ENCODE measurements at regions not wholly inside any gene's neighbourhood (a gene's known extent, or its start where the extent isn't known, plus 50 kb on each side); places are given as distances from the start of the nearest gene placed in this dataset.
"Not testable (repeated sequence)": the region's sequence is repeated elsewhere in the genome, so short reads cannot be mapped to it uniquely, and the experiment has no call there.

DNA sequence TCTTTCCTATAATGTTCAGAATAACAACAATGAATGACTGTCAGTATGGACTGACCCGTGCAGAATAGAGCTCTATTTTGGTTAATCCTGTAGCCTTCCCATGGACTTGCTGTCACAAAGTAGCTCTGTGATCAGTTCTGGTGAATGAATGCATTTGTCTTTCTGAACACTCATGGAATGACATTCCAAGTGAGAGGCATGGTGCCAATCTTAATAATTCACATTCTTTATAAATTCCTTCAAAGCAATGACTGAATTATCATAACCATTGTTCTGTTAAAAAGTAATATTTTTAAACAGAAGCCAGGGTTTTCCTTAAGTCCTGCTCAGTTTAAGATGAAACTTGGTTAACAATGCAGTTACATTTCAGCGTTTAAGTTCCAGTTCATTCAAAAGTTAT is 360.5 kb downstream of the ICE1 start:
- FAIRE-seq (no peak), DNase-seq (ENCODE audit: low spot score in 2 of 2) (no peak)

DNA sequence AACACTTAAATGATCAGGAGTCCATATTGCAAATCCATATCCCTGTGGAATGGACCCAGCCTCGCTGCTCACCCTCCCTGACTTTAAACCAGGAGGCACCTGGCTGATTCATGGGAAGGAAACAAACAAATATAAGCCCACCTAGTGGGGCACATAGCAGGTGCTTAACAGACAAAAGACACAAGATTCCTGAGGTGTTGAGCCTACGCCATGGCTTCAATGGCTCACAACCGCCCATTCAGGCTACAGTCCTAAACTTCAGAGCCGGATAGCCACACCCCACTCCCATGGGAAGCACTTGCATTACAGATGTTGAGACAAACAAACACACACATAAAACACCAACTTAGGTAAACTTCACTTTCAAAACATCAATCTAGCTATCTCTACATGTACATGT is 359.9 kb downstream of the ICE1 start:
- no peak for DNase-seq (ENCODE audit: low spot score in 2 of 2)
- no peak for FAIRE-seq

DNA sequence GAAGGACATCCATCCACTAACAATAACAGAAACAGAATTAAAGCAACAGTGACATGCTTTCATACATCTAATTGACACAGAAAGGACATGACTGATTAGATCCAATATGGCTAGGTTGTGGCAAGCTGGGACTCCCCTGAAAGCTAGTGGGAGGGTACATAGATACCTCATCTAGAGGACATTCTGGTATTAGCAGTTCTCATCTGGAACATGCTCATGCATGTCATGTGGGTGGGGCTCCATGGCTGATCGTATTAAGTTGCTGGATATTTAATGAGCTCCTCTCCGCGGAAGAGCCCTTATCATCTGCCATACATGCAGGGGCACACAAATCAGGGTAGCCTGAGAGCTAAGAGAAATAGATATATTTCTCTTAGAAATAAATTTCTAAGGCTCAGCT is 358.9 kb downstream of the ICE1 start:
- FAIRE-seq (no peak), DNase-seq (ENCODE audit: low spot score in 2 of 2) (no peak)

DNA sequence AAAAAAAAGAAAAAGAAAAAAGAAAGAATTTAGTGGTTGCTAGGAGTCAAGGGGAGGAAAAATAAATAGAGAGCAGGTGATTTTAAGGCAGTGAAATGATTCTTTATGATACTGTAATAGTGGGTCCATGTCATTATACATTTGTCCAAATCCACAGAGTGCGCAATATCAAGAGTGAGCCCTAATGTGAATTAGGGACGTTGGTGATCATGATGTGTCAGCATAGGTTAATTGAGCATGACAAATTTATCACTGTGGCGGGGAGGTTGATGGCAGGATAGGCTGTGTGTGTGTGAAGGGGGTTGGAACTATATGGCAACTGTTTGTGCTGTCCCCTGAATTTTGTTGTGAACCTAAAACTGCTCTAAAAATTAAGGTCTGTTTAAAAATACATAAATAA is 357.8 kb downstream of the ICE1 start:
- FAIRE-seq = no peak
- no peak for DNase-seq (ENCODE audit: low spot score in 2 of 2)

DNA sequence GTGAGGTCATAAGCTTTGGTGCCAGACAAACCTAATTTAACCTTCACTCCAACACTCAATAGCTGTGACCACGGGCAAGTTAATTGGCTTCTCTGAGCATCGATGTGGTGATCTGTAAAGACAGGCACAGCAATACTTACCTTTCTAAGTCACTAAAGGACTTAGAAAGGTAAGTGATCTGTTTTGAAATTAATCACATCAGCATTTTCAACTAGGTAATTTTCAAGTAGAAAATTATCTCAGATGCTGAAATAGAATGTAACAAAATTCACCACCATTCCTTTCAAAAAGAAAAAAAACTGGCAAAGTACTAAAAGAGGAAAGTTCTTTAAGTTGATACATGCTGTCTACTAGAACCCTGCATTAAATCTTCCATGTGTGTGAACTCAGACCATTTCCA is 354.5 kb downstream of the ICE1 start:
- FAIRE-seq = no peak

DNA sequence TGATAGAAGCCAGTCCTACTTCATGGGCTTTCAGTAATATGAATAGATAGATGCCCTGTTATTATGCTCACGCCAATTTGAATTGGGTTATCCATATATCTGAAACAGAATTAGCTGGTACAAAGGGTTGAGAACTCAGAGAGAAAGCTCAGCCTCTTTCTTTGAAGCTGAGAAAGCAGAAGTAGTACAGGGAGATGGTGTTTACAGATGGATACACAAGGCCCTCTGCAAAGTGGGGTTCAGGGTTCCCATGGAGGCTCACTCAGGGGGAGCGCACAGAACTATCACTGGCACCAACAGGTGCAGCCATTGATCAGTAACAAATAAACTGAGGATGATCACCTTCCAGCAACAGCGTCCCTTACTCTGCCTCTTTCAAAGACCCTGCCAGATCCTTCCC is 349.7 kb downstream of the ICE1 start:
- no peak for FAIRE-seq
- DNase-seq (ENCODE audit: low spot score in 2 of 2) = no peak

More for the DNA sequence above, 354.5 kb downstream of the ICE1 start:
- no peak for DNase-seq (ENCODE audit: low spot score in 2 of 2)

DNA sequence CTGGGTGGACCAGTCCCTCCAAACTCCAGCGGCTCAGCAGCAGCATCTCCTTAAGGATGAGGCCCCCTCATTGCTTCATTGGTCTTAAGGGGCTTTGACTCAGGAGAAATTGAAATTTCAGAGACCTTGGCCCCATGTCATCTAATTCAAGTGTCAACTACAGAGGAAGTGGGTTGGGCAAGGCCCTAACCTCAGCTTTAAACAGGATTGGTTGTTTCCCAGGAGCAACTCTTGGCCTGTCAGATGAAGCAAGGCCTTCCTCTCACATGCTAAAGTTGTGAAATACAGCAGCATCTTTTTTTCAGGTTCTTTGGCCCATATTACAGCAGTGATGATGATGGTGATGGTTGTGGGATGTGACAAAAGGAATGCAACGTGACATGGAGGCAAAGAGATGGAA is 348.3 kb downstream of the ICE1 start:
- FAIRE-seq = no peak
- DNase-seq (ENCODE audit: low spot score in 2 of 2) = no peak

DNA sequence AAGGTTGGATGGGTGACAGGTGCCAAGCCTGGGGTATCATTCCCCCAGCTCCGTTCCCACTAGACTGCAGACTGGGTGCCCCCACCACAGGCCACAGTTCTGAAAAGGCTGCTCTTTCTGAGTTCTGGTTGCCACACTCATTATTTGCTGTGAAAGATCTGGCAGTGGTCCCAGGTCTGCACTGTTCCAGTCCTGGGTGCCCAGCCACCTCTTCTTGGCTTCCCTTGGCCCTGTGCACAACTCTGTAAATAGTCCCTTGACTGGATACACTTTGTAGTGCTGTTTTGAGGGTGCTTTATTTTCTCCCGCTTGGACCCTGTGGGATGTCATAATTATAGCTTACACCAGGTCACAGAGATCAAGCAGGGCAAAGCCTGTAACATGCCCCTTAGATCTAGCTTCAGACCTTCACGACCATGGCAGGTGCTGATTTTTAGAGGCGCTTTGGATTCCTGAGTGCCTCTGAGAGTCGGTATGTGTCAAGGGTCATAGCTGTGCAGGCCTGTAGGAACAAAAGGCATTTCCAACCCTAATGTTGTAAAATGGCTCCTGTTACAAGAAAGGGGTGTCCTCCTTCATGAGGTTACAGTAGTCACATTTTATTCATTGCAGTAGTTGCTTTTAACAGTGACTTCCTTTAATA is 344.9 kb downstream of the ICE1 start:
- DNase-seq (ENCODE audit: low spot score in 2 of 2) (no peak), FAIRE-seq (no peak)

DNA sequence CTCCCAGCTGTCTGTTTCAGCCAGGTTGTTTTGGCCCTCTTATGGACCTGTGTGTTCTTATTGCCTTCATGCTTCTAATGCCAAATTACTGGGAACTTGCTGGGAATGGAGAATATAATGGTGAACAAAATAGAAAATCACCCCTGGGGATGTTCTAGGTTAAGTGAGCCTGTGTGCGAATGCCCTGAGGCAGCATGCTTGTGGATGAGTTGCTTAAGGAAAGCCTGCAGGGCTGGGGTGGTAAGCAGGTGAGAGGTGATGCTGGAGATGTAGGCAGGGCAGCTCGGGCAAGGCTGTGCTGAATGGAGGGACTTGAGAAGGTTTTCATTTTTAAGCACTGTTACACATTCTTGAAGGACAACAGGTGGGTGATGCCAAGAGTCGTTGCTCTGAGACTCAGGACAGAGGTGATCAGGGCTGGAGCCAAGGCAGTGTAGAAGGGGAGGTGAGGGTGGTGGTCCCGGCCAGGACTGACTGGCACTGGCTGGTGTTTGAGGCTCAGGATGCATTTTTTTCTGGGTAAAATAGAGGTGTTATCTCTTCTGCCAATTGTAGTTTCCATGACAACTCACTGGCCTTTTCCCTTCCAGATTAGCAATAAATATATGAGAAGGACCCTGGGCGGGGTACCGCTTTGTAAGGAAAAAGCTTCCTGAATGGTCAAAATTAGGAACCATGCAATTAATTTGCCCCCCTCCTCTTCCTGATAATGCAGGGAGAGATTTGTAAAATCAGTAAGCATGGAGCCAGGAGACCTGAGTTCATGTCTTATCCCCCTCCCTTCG is 342.8 kb downstream of the ICE1 start:
- FAIRE-seq (no peak), DNase-seq (ENCODE audit: low spot score in 2 of 2) (no peak)

DNA sequence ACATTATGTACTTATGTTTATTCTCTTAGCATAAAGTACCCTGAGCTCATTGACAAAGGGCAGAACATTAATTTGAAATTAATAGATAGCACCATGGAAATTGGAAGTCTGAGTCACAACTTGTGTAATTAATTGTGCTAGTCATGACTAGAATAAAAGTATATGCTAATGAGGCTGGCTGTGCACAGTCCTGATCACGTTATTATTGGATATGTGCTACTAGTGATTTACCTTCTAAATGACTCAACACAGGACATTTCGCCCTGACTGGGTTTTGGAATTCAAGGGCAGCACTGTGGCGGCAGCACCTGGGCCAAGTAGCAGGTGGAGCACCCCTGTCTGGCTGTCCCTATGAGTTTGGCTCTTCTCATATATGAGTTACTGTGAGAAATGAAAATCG is 341.8 kb downstream of the ICE1 start:
- DNase-seq (ENCODE audit: low spot score in 2 of 2) (no peak), FAIRE-seq (no peak)

DNA sequence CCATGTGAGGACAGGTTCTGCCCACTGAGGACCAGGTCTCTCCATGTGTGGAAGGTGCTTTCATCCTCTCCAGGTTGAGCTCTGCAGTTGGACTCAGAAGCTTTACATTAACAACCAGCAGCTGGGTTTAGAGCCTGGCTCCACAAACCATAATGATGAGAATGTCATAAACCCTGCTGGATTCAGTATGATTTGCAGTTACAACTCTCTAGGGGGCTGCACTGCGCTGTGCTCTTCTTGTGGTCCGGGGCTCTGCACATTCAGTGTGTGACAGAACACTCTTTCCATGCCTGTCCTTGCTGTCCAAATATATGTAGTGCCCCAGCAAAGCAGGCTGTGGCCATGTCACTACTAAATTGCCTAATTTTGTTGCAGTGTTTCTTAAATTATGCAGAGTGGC is 334.3 kb downstream of the ICE1 start:
- DNase-seq (ENCODE audit: low spot score in 2 of 2) (no peak), FAIRE-seq (no peak)

DNA sequence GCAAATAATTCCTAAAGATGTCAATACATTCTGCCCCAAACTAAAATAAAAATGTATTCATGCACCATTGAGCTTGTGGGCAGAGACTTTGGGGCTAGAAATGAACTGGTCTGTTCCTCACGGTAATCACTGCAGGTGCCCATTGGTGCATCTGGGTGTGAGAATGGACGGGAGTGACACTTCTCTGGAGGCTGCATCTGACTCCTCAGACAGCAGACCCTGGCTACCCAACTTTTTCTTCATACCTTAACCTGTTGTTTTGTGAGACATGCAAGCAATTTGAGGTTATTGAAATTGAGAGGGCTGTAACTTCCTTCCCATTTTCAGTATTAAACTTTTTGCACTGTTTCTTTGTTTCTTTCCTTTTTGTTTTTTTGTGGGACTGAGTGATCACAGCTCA is 333.4 kb downstream of the ICE1 start:
- DNase-seq (ENCODE audit: low spot score in 2 of 2) = no peak
- no peak for FAIRE-seq

DNA sequence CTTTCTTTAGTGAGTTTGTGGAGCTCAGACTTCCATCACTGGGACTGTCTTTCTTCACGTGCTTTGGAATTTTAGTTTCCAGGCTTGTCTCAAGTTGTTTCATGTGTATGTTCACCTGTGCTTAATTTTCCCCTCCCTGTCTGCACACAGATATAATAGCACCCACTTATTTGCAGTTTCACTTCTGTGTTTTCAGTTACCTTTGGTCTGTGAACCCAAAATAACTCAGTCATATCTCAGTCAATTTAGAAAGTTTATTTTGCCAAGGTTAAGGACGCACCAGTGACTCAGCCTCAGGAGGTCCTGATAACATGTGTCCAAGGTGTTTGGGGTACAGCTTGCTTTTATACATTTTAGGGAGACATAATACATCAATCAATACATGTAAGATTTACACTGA is 330.4 kb downstream of the ICE1 start:
- FAIRE-seq (no peak), DNase-seq (ENCODE audit: low spot score in 2 of 2) (no peak)

DNA sequence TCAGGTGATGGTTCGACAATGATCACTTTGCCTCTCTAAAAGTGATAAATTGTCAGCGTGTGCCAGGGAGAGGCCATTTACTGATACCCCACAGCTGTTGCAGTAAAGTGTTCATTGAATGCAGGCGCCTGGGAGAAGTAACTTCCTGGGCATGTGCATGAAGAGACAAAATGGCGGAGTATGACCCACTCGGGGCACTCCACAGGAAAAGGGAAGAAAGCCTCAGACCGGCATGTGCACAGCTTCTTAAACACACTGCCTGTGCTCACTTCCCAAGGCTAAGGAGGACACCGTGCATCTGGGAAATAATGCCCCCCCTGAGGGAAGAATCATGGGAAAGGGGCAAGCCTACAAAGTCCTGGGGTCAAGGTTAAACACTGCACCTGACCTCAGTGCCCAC is 329.5 kb downstream of the ICE1 start:
- DNase-seq (ENCODE audit: low spot score in 2 of 2) (no peak), FAIRE-seq (no peak)

DNA sequence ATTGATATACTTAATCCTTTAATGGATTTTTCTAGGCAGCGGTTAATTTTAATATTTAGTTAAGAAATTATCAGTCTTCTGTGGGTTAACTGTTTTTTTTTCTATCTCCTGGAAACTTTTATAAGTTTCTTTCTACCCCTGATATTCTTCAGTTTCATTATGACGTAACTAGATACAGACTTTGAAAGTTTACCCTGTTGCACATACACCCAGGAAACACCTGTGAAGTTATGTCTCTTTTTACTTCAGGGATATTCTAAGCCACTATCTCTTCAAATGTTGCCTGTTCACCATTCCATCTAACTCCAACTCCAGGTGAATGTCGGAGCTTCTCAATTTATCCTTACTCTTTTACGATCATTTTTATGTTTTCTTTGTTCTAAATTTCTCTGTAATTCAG is 329.0 kb downstream of the ICE1 start:
- DNase-seq (ENCODE audit: low spot score in 2 of 2) = no peak

DNA sequence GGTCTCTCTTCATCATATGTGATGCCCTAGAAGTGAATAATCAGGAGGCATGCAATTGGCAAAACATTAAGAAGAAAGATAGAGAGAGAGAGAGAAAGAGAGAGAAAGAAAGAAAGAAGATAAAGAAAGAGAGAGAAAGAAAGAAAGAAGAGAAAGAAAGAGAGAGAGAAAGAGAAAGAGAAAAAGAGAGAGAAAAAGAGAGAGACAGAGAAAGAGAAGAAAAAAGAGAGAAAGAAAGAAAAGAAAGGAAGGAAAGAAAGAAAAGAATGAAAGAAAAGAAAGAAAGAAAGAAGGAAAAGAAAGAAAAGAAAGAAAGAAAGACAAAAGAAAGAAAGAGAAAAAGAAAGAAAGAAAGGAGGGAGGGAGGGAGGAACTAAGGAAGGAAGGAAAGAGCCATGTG is 318.9 kb downstream of the ICE1 start:
- no peak for FAIRE-seq
- no peak for DNase-seq (ENCODE audit: low spot score in 2 of 2)

More for the DNA sequence above, 329.0 kb downstream of the ICE1 start:
- no peak for FAIRE-seq

DNA sequence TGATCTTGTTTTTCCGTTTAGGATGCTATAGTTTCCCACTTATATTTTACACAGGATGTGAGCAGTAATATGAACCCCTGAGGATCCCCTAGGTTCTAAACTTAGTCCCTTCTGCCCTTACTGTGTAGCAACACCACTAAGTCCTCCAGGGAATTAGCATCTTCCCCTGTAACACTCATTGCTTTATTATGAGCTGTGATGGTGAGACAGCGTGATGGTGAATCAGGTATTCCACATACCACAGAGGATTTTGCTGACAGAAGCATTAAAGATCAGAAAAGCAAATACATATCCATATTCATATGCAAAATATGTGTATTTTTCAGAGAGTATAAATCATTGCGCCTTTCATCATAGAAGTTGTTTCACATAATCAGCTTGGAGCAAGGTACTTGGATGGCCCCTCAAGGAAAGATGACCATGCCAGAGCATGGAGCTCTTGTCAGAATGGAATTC is 317.0 kb downstream of the ICE1 start:
- DNase-seq (ENCODE audit: low spot score in 2 of 2) (no peak), FAIRE-seq (no peak)

DNA sequence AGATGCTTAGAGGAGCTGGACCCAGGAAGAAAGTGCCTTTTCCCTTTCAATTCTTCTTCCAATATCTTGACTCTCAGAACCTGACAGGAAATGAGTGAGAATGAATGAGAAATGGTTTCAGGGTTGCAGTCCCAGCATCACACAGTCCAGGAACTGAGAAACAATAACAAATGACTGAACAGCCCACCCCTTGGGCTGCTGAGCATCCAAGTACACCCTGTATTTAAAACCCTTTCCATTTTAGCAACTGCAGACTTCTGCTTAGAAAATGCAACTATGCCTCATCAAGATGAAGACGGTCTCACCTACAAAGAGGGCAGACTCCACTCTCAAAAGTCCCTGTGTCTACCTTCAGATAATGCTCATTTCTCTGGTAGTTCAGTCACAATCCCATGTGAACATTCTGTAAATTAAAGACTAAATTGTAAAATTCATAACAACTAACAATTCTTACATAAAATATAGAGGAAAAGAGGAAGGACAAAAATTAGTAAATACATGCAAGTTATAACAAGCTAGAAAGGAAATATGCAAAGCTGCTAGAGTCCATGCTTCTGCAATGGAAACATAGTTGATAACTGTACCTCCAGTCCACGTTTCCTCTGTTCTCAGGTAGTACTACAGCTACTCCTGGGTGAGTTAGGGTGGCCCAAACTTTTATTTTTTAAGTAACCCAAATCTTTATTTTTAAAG is 316.5 kb downstream of the ICE1 start:
- FAIRE-seq (no peak), DNase-seq (ENCODE audit: low spot score in 2 of 2) (no peak)

DNA sequence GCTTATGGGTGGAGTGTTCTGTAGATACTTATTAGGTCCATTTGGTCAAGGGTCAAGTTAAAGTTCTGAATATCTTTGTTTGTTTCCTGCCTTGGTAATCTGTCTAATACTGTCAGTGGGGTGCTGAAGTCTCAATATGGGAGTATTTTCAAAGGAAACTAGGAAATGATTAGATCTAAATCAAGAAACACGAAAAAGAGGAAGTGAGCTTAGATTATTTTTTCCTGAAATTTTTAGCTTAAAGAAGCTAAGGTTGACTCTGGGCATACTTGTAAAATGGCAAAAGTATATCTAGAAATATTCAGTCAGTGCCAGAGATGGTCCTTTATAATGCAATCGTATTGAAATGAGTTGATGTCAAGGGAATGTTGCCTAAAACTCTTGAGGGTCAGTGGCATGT is 313.5 kb downstream of the ICE1 start:
- DNase-seq (ENCODE audit: low spot score in 2 of 2) (no peak), FAIRE-seq (no peak)

DNA sequence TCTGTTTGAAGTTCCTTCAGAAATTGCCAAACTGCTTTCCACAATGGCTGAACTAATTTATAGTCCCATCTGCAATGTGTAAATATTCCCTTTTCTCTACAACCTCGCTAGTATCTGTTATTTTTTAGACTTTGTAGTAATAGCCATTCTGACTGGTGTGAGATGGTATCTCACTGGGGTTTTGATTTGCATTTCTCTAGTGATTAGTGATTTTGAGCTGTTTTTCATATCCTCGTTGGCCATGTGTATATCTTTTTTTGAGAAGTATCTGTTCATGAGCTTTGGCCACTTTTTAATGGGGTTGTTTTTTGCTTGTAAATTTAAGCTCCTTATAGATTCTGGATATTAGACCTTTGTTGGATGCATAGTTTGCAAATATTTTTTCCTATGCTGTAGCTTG is 310.6 kb downstream of the ICE1 start:
- not testable (repeated sequence) for DNase-seq (ENCODE audit: low spot score in 2 of 2); FAIRE-seq

DNA sequence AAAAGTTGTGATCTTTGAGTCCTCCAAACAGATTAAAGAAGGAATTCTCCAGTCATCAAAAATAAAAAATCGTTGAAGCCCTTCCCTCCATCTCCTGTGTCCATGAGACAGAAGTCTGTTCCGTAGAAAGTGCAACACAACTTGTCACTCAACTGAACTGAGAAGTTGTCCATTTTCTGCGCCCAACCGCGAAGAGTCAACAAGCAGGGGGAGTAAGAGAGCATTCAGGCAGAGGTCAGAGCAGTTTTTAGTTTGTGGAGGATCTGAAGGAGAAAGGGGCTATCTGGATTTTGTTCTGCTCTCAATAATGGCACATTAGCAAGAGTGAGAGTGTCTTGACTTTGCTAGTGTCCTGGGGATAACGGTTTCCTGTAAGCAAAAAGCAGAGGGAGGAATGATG is 303.9 kb downstream of the ICE1 start:
- FAIRE-seq = no peak

DNA sequence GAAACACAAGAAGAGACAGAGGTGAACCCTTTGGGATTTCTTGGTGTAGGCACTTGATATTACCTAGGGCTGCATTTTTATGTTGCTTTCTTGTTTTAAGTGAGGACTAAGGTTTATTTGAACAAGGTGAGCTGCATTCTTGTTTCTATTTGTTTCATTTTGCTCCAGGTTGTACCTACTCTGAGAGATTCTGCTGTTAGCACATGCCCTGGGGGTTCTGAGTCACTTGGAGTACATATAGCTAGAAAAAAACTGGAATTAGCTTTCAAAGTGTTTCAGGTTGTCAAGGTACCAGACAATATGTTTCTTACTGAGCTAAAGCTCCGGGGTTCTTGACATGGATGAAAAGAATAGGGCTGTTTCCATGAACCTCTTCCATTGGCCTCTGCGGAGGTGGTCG is 299.4 kb downstream of the ICE1 start:
- no peak for DNase-seq (ENCODE audit: low spot score in 2 of 2)
- FAIRE-seq = no peak

More for the DNA sequence above, 303.9 kb downstream of the ICE1 start:
- no peak for DNase-seq (ENCODE audit: low spot score in 2 of 2)

All from frontal cortex (tissue), 3 donors.